Spleen (tissue), 7 donors: ENCODE measurements at regions not wholly inside any gene's neighbourhood (a gene's known extent, or its start where the extent isn't known, plus 50 kb on each side); places are given as distances from the start of the nearest gene placed in this dataset.

Source experiments
- POLR2A ChIP-seq, 3 donors: fragments of 450-650 bp; IDR thresholded peaks; one replicate each; pipeline ENCODE4 v1.5.1; 2017; ENCODE audit warnings: antibody characterized with exemption in 3 of 3, mild to moderate bottlenecking in 1 of 3
- POLR2AphosphoS5 ChIP-seq, 3 donors: sonication (generic); formaldehyde crosslinking; IDR thresholded peaks; one replicate each; pipeline ENCODE4 v1.5.1; 2017; ENCODE audit warnings: antibody characterized with exemption in 3 of 3
- TF ChIP-seq, protein P1 (sequence below), 11 experiments: fragments of 200-600 bp in 7 of 11; fragments of 450-650 bp in 4 of 11; sonication (generic) in 4 of 11; IDR thresholded peaks in 8 of 11; conservative IDR thresholded peaks in 3 of 11; 1 replicate in 7 of 11; 2 replicates in 4 of 11; pipeline versions ENCODE4 v1.4.0 to v1.8.0; 2016 to 2021; ENCODE audit warnings: antibody characterized with exemption in 11 of 11, inconsistent platforms in 4 of 11, mild to moderate bottlenecking in 1 of 11
- donor health status: DM: no; HTN: no; CAD: no; lungs with moderate emphysema.
- donor health status: DM: no; HTN: no; CAD: no.
- donor health status: DM: no; HTN: no; CAD: no.

DNA sequence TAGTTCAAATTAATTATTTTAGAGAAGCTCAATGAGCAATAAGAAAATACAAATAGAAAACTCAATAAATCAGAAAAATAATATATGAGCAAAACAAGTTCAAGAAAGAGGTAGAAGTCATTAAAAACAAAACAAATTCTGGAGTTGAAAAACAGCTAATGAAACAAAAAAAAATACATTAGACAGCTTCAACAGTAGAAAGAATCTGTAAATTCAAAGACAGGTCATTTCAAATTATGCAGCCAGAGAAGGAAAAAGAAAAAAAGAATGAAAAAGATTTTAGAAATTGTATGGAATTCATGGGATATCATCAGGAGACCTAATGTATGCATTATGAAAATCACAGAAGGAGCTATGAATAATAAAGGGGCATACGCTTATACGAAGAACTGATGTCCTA, 795.3 kb upstream of the ADGRB3 start:
- TF ChIP-seq, protein P1, sequence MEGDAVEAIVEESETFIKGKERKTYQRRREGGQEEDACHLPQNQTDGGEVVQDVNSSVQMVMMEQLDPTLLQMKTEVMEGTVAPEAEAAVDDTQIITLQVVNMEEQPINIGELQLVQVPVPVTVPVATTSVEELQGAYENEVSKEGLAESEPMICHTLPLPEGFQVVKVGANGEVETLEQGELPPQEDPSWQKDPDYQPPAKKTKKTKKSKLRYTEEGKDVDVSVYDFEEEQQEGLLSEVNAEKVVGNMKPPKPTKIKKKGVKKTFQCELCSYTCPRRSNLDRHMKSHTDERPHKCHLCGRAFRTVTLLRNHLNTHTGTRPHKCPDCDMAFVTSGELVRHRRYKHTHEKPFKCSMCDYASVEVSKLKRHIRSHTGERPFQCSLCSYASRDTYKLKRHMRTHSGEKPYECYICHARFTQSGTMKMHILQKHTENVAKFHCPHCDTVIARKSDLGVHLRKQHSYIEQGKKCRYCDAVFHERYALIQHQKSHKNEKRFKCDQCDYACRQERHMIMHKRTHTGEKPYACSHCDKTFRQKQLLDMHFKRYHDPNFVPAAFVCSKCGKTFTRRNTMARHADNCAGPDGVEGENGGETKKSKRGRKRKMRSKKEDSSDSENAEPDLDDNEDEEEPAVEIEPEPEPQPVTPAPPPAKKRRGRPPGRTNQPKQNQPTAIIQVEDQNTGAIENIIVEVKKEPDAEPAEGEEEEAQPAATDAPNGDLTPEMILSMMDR (IDR thresholded peaks at IDR 0.05 in 8 of 11, conservative IDR thresholded peaks at IDR 0.05 in 3 of 11), result no peak
- no peak for TF ChIP-seq POLR2A (IDR thresholded peaks at IDR 0.05)
- no peak for TF ChIP-seq POLR2AphosphoS5 (IDR thresholded peaks at IDR 0.05)
